Upper lobe of left lung (tissue), 4 donors: ENCODE measurements at regions not wholly inside any gene's neighbourhood (a gene's known extent, or its start where the extent isn't known, plus 50 kb on each side); places are given as distances from the start of the nearest gene placed in this dataset.

Source experiments
- CTCF ChIP-seq, 6 experiments: fragments of 450-650 bp in 4 of 6; fragments of 200-600 bp in 2 of 6; sonication (generic) in 2 of 6; IDR thresholded peaks; one replicate each; pipeline ENCODE4 v1.5.1; 2016 to 2019; ENCODE audit warnings: antibody characterized with exemption in 6 of 6
- EP300 ChIP-seq, 4 donors: sonication (generic); formaldehyde crosslinking; IDR thresholded peaks; one replicate each; pipeline ENCODE4 v1.5.1; 2017; ENCODE audit warnings: antibody characterized with exemption in 4 of 4, control low read depth in 2 of 4
- POLR2A ChIP-seq, 4 donors: fragments of 450-650 bp; IDR thresholded peaks; one replicate each; pipeline ENCODE4 v1.5.1; 2016 to 2017; ENCODE audit warnings: antibody characterized with exemption in 4 of 4, mild to moderate bottlenecking in 2 of 4
- POLR2AphosphoS5 ChIP-seq, 2 donors: sonication (generic); formaldehyde crosslinking; IDR thresholded peaks; one replicate each; pipeline ENCODE4 v1.5.1; 2017; ENCODE audit warnings: antibody characterized with exemption in 2 of 2

DNA sequence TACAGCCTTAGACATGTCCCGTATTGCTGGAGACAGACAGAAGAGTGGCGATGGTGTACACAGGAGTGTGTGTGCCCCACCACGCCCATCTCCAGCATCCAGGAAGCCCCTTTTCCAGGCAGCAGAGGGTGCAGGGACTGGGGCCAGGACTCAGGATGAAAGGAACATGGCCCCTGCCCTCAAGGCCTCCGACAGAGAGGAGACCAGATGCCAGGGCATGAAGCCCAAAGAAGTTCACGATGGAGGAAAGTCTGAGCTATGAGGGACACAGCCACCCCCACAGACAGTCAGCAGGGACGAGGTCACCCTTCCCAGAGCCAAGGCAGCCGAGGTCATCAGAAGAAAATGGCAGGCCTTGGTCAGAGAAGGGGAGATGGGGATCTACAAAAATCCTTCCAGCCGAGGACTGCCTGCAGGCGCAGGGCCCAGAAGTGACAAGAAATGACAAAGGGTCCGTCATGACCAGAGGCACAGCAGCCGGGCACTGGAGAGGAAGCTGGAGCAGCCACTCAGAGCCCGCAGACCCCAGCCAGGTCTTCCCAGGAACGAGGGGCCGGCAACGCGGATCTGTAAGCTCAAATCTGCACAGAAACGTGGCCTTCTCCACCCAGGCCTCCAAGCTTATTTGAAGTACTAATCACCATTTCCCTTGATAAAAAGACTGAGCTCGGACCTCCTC is 78.7 kb upstream of the PPP2R2D start:
- no peak for TF ChIP-seq CTCF (IDR thresholded peaks at IDR 0.05)
- no peak for TF ChIP-seq EP300 (IDR thresholded peaks at IDR 0.05)
- TF ChIP-seq POLR2AphosphoS5 (IDR thresholded peaks at IDR 0.05), result no peak
- TF ChIP-seq POLR2A (IDR thresholded peaks at IDR 0.05), result no peak
